ENCODE measurements at regions not wholly inside any gene's neighbourhood (a gene's known extent, or its start where the extent isn't known, plus 50 kb on each side); places are given as distances from the start of the nearest gene placed in this dataset.
A peak's percentile ranks its signal among the peaks of the same experiment; 100 is the strongest.

DNA sequence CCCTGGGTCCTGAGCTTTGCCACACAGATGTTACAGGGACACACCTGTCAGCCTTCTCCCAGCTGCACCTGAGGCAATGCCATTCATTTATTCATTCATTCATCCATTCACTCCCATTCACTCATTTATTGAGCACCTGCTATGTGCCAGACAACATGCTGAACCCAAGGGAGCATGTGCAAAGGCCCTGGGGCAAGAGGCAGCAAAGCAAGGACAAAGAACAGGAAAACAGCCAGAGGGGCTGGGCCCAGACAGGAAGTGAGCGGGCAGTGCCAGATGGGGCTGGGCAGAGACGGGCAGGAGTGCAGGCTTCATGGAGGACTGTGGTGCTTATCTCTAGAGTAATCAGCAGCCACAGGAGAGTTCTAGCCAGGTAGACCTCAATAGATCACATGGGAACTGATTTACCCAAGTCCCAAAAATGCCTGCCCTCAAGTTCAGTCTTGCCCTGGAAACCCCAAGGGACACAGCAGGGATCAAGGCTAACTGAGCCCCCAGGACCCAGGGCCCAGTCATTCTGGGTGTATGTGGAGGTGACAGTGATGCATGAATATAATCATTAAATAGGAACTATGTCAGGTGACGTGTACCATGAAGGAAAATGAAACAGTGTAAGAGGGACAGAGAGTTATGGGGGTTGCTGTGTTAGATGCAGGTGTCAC, 530.3 kb downstream of the MATN1 start:
- Histone ChIP-seq H3K27ac (ENCODE audit: low read length) (no peak overlapping the region), H3K4me3 (ENCODE audit: low read length in 2 of 2) (no peak overlapping the region), H3K36me3 (ENCODE audit: control insufficient read depth in 2 of 2, insufficient read depth in 2 of 2, low read length in 2 of 2) (no peaks in the 10 kb centered on the region), H3K9ac (ENCODE audit: low read length in 2 of 2) (no peak overlapping the region), H3K9me3 (ENCODE audit: control insufficient read depth in 2 of 2, low read length in 2 of 2) (no peaks in the 10 kb centered on the region), H3K4me1 (ENCODE audit: control insufficient read depth, insufficient read depth, low read length) (peaks cover 11% of the 10 kb centered on the region), H3K27me3 (ENCODE audit: control insufficient read depth in 1 of 2, insufficient read depth in 2 of 2, low read length in 2 of 2) (peaks cover 5 to 10% of the 10 kb centered on the region in 2 donors)

GRCh38 chr1:30191154-30191702, 532.2 kb downstream of the MATN1 start:
- Histone ChIP-seq H3K9ac (ENCODE audit: low read length in 2 of 2) (no peak overlapping the region), H3K27ac (ENCODE audit: low read length) (peak overlapping the region; percentile 24), H3K9me3 (ENCODE audit: control insufficient read depth in 2 of 2, low read length in 2 of 2) (no peaks in the 10 kb centered on the region), H3K4me3 (ENCODE audit: low read length in 2 of 2) (no peak overlapping the region), H3K27me3 (ENCODE audit: control insufficient read depth in 1 of 2, insufficient read depth in 2 of 2, low read length in 2 of 2) (peaks cover 13 to 19% of the 10 kb centered on the region in 2 donors), H3K4me1 (ENCODE audit: control insufficient read depth, insufficient read depth, low read length) (peaks cover 3% of the 10 kb centered on the region), H3K36me3 (ENCODE audit: control insufficient read depth in 2 of 2, insufficient read depth in 2 of 2, low read length in 2 of 2) (no peaks in the 10 kb centered on the region)

- H3K36me3 ChIP-seq (ENCODE audit: control insufficient read depth in 2 of 2, insufficient read depth in 2 of 2, low read length in 2 of 2), result no peaks in the 10 kb centered on the region
- peaks cover 3% of the 10 kb centered on the region for H3K4me1 ChIP-seq (ENCODE audit: control insufficient read depth, insufficient read depth, low read length)
- no peaks in the 10 kb centered on the region for H3K9me3 ChIP-seq (ENCODE audit: control insufficient read depth in 2 of 2, low read length in 2 of 2)
- H3K27ac ChIP-seq (ENCODE audit: low read length), result peak overlapping the region; percentile 24
- no peak overlapping the region for H3K4me3 ChIP-seq (ENCODE audit: low read length in 2 of 2)
- H3K9ac ChIP-seq (ENCODE audit: low read length in 2 of 2), result no peak overlapping the region
- peaks cover 13 to 19% of the 10 kb centered on the region in 2 donors for H3K27me3 ChIP-seq (ENCODE audit: control insufficient read depth in 1 of 2, insufficient read depth in 2 of 2, low read length in 2 of 2)
These were observed 532.8 kb downstream of the MATN1 start for GRCh38 chr1:30190511-30191153.

DNA sequence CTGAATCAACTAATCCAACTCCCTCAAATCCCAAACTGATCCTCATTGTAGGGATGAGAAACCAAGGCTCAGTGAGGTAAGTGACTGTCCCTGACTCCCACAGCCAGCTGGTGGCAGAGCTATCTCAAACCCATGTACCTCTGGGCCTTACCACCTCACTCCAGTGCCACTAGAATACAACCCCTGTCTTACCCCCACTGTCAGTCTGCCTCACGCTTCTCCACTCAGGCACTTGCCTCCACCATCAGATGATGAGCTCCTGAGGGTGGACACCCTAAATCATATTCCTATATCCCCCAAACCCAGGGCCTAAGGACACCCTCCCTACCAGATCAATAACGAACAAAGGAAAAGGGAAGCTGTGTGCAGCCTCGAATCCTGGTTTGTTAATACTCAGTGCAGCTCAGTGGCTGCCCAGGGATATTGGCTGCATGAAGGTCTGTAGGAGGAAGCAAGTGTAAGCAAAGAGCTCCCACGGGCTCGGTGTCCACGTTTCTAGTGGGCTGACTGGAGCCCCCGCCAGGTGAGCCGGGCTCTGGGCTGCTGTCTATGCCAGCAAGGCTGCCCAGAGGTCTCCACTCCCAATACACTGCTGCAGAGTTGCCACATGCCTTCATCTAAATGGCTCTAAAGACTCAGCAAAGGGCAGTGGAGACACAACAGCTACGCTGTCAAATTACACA, 533.4 kb downstream of the MATN1 start:
- Histone ChIP-seq H3K9me3 (ENCODE audit: control insufficient read depth in 2 of 2, low read length in 2 of 2) (no peaks in the 10 kb centered on the region), H3K9ac (ENCODE audit: low read length in 2 of 2) (no peak overlapping the region), H3K27me3 (ENCODE audit: control insufficient read depth in 1 of 2, insufficient read depth in 2 of 2, low read length in 2 of 2) (peaks cover 16 to 19% of the 10 kb centered on the region in 2 donors), H3K4me3 (ENCODE audit: low read length in 2 of 2) (no peak overlapping the region), H3K36me3 (ENCODE audit: control insufficient read depth in 2 of 2, insufficient read depth in 2 of 2, low read length in 2 of 2) (no peaks in the 10 kb centered on the region), H3K4me1 (ENCODE audit: control insufficient read depth, insufficient read depth, low read length) (peaks cover 3% of the 10 kb centered on the region), H3K27ac (ENCODE audit: low read length) (no peak overlapping the region)

- Histone ChIP-seq H3K4me3 (ENCODE audit: low read length in 2 of 2) (no peak overlapping the region), H3K36me3 (ENCODE audit: control insufficient read depth in 2 of 2, insufficient read depth in 2 of 2, low read length in 2 of 2) (no peaks in the 10 kb centered on the region), H3K27ac (ENCODE audit: low read length) (no peak overlapping the region), H3K9ac (ENCODE audit: low read length in 2 of 2) (no peak overlapping the region), H3K27me3 (ENCODE audit: control insufficient read depth in 1 of 2, insufficient read depth in 2 of 2, low read length in 2 of 2) (peaks cover 16 to 19% of the 10 kb centered on the region in 2 donors), H3K9me3 (ENCODE audit: control insufficient read depth in 2 of 2, low read length in 2 of 2) (no peaks in the 10 kb centered on the region), H3K4me1 (ENCODE audit: control insufficient read depth, insufficient read depth, low read length) (no peaks in the 10 kb centered on the region)
These were observed 534.4 kb downstream of the MATN1 start for GRCh38 chr1:30188999-30189398.

GRCh38 chr1:30188329-30188728, 535.1 kb downstream of the MATN1 start:
- H3K27ac ChIP-seq (ENCODE audit: low read length), result no peak overlapping the region

GRCh38 chr1:30187413-30188023, 535.9 kb downstream of the MATN1 start:
- H3K36me3 ChIP-seq (ENCODE audit: control insufficient read depth in 2 of 2, insufficient read depth in 2 of 2, low read length in 2 of 2), result no peaks in the 10 kb centered on the region
- peaks cover 16 to 17% of the 10 kb centered on the region in 2 donors for H3K27me3 ChIP-seq (ENCODE audit: control insufficient read depth in 1 of 2, insufficient read depth in 2 of 2, low read length in 2 of 2)
- H3K27ac ChIP-seq (ENCODE audit: low read length), result no peak overlapping the region
- H3K4me1 ChIP-seq (ENCODE audit: control insufficient read depth, insufficient read depth, low read length), result no peaks in the 10 kb centered on the region
- no peak overlapping the region for H3K9ac ChIP-seq (ENCODE audit: low read length in 2 of 2)
- no peak overlapping the region for H3K4me3 ChIP-seq (ENCODE audit: low read length in 2 of 2)
- H3K9me3 ChIP-seq (ENCODE audit: control insufficient read depth in 2 of 2, low read length in 2 of 2), result no peaks in the 10 kb centered on the region

More at GRCh38 chr1:30188329-30188728, 535.1 kb downstream of the MATN1 start:
- no peaks in the 10 kb centered on the region for H3K4me1 ChIP-seq (ENCODE audit: control insufficient read depth, insufficient read depth, low read length)
- H3K9me3 ChIP-seq (ENCODE audit: control insufficient read depth in 2 of 2, low read length in 2 of 2), result no peaks in the 10 kb centered on the region
- H3K9ac ChIP-seq (ENCODE audit: low read length in 2 of 2), result no peak overlapping the region
- peaks cover 16 to 19% of the 10 kb centered on the region in 2 donors for H3K27me3 ChIP-seq (ENCODE audit: control insufficient read depth in 1 of 2, insufficient read depth in 2 of 2, low read length in 2 of 2)
- H3K4me3 ChIP-seq (ENCODE audit: low read length in 2 of 2), result no peak overlapping the region
- H3K36me3 ChIP-seq (ENCODE audit: control insufficient read depth in 2 of 2, insufficient read depth in 2 of 2, low read length in 2 of 2), result no peaks in the 10 kb centered on the region

DNA sequence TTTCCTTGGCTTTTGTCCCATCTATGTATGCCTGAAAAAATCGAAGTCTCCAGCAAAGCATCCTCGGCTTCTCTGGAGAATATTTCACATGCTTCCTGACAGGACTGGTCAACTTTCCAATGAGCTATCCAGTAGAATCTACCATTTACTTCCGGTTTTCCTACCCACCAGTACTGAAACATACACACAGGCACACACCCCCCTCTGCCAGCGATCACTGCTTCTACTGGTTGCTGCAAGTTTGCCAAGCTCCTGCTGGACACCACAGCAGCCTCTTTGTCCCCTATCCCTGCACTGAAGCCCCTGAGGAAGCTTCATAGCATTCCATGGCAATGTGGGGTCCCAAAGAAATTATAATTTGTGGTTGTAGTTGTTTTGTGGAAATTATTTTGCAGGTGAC, 536.8 kb downstream of the MATN1 start:
- Histone ChIP-seq H3K36me3 (ENCODE audit: control insufficient read depth in 2 of 2, insufficient read depth in 2 of 2, low read length in 2 of 2) (no peaks in the 10 kb centered on the region), H3K9me3 (ENCODE audit: control insufficient read depth in 2 of 2, low read length in 2 of 2) (no peaks in the 10 kb centered on the region), H3K27ac (ENCODE audit: low read length) (no peak overlapping the region), H3K27me3 (ENCODE audit: control insufficient read depth in 1 of 2, insufficient read depth in 2 of 2, low read length in 2 of 2) (peaks cover 16 to 17% of the 10 kb centered on the region in 2 donors), H3K4me3 (ENCODE audit: low read length in 2 of 2) (no peak overlapping the region), H3K9ac (ENCODE audit: low read length in 2 of 2) (no peak overlapping the region), H3K4me1 (ENCODE audit: control insufficient read depth, insufficient read depth, low read length) (no peaks in the 10 kb centered on the region)

DNA sequence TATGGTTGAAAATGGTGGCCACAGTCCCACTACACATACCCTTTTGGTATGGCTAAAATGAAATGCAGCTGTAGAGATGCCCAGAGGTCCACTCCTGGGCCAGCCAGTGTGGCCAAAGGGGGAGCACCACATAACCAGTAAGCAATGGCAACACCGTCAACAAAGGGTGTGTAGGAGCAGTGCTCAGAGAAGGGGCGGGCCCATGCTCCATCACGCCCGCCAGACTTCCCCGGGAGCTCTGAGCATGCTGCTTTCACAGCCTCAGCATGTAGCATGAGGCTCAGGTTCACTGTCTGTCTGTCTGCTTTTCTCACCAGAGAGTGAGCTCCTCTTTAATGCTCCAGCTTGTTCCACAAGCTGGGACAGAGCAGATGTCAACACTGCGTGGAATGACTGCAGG, 537.6 kb downstream of the MATN1 start:
- Histone ChIP-seq H3K9ac (ENCODE audit: low read length in 2 of 2) (no peak overlapping the region), H3K27ac (ENCODE audit: low read length) (no peak overlapping the region), H3K4me1 (ENCODE audit: control insufficient read depth, insufficient read depth, low read length) (no peaks in the 10 kb centered on the region), H3K9me3 (ENCODE audit: control insufficient read depth in 2 of 2, low read length in 2 of 2) (no peaks in the 10 kb centered on the region), H3K4me3 (ENCODE audit: low read length in 2 of 2) (no peak overlapping the region), H3K27me3 (ENCODE audit: control insufficient read depth in 1 of 2, insufficient read depth in 2 of 2, low read length in 2 of 2) (peaks cover 16 to 17% of the 10 kb centered on the region in 2 donors), H3K36me3 (ENCODE audit: control insufficient read depth in 2 of 2, insufficient read depth in 2 of 2, low read length in 2 of 2) (no peaks in the 10 kb centered on the region)

DNA sequence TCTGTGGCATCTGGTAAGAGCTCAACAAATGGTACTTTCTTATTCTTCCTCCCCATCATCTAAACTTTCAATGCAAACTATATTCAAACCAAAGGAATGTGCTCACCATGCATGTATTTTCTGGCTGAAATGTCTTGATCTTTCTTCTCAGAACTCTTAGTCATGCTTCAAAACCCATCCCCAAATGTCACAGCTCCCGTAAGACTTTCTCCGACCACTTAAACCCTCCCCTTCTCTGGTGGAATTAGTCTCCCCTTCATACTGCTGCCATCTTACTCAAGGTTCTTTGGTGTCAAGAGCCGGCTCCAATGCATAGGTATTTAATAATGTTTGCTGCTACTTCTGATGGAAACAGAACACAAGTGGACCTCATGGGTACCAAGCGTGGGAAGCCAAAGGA, 538.1 kb downstream of the MATN1 start:
- no peaks in the 10 kb centered on the region for H3K9me3 ChIP-seq (ENCODE audit: control insufficient read depth in 2 of 2, low read length in 2 of 2)
- peaks cover 16 to 17% of the 10 kb centered on the region in 2 donors for H3K27me3 ChIP-seq (ENCODE audit: control insufficient read depth in 1 of 2, insufficient read depth in 2 of 2, low read length in 2 of 2)
- H3K4me1 ChIP-seq (ENCODE audit: control insufficient read depth, insufficient read depth, low read length), result no peaks in the 10 kb centered on the region
- H3K4me3 ChIP-seq (ENCODE audit: low read length in 2 of 2), result no peak overlapping the region
- H3K27ac ChIP-seq (ENCODE audit: low read length), result no peak overlapping the region
- H3K36me3 ChIP-seq (ENCODE audit: control insufficient read depth in 2 of 2, insufficient read depth in 2 of 2, low read length in 2 of 2), result no peaks in the 10 kb centered on the region
- H3K9ac ChIP-seq (ENCODE audit: low read length in 2 of 2), result no peak overlapping the region
